H1 (cell line): ENCODE measurements at regions not wholly inside any gene's neighbourhood (a gene's known extent, or its start where the extent isn't known, plus 50 kb on each side); places are given as distances from the start of the nearest gene placed in this dataset.

Experiments
- CTCF ChIA-PET: fragments of 300-600 bp; sonication (Branson Sonifier 250); formaldehyde crosslinking; loops from one replicate; lab custom pipeline; 2021; ENCODE audit not compliant: partially characterized antibody; lab: Charles Lee
- POLR2A ChIA-PET: fragments of 300-600 bp; sonication (Branson Sonifier 250); formaldehyde crosslinking; loops from one replicate; lab custom pipeline; 2021; ENCODE audit warnings: inconsistent platforms; ENCODE audit not compliant: partially characterized antibody; lab: Charles Lee
- DNase-seq, 2 experiments: peaks; one replicate each; pipeline versions ENCODE4 v3.0.0 to v3.0.0-alpha.2; 2010 to 2022; ENCODE audit warnings: low spot score in 2 of 2, low read depth in 1 of 2, mixed read lengths in 1 of 2
- FAIRE-seq: peaks from 2 replicates; lab custom pipeline; 2011; peaks lifted over from hg19 to GRCh38; lab: Jason Lieb, UNC
- H2AFZ ChIP-seq: 2 replicates; pipeline ENCODE4 v1.8.1; 2012; ENCODE audit warnings: low read length, inconsistent platforms
- H2AK5ac ChIP-seq: 2 replicates; pipeline ENCODE4 v1.6.1; 2013; ENCODE audit warnings: low read depth, low read length
- H2BK120ac ChIP-seq: replicated peaks from 2 replicates; pipeline ENCODE3; 2013; ENCODE audit warnings: low read depth, low read length, inconsistent platforms
- H2BK12ac ChIP-seq: 2 replicates; pipeline ENCODE4 v1.6.1; 2013; ENCODE audit warnings: low read depth, low read length
- H2BK15ac ChIP-seq: 2 replicates; pipeline ENCODE4 v1.6.1; 2013; ENCODE audit warnings: low read length
- H2BK20ac ChIP-seq: 2 replicates; pipeline ENCODE4 v1.6.1; 2013; ENCODE audit warnings: low read length
- H2BK5ac ChIP-seq: 2 replicates; pipeline ENCODE4 v1.6.1; 2013; ENCODE audit warnings: low read depth, low read length
- H3K14ac ChIP-seq: 2 replicates; pipeline ENCODE4 v1.6.1; 2013; ENCODE audit warnings: inconsistent platforms; ENCODE audit not compliant: insufficient read length
- H3K18ac ChIP-seq: 2 replicates; pipeline ENCODE4 v1.6.1; 2013; ENCODE audit warnings: low read length; ENCODE audit errors: extremely low read depth
- H3K23ac ChIP-seq: 2 replicates; pipeline ENCODE4 v1.6.1; 2013; ENCODE audit warnings: inconsistent platforms; ENCODE audit not compliant: insufficient read length
- H3K23me2 ChIP-seq: 2 replicates; pipeline ENCODE4 v1.6.1; 2013; ENCODE audit warnings: low read depth, low read length
- H3K27ac ChIP-seq: 2 replicates; pipeline ENCODE4 v1.6.1; 2011; ENCODE audit warnings: low read depth, low read length, inconsistent platforms
- H3K27me3 ChIP-seq, 4 experiments: replicated peaks in 1 of 4; 1 replicate in 1 of 4; 2 replicates in 3 of 4; pipeline versions ENCODE4 v1.6.1 to v1.8.1; 2011 to 2013; ENCODE audit warnings: low read length in 3 of 4, mild to moderate bottlenecking in 3 of 4, inconsistent platforms in 2 of 4, mixed read lengths in 2 of 4, moderate library complexity in 1 of 4; ENCODE audit not compliant: control insufficient read depth in 3 of 4, insufficient read depth in 3 of 4; ENCODE audit errors: extremely low read depth in 1 of 4
- H3K36me3 ChIP-seq, 4 experiments: 2 replicates each; pipeline versions ENCODE4 v1.6.1 to v1.8.1; 2011 to 2013; ENCODE audit warnings: mild to moderate bottlenecking in 4 of 4, low read length in 3 of 4, moderate library complexity in 2 of 4, control low read depth in 1 of 4, inconsistent platforms in 1 of 4; ENCODE audit not compliant: insufficient read depth in 4 of 4, control insufficient read depth in 2 of 4
- H3K4ac ChIP-seq: replicated peaks from 2 replicates; pipeline ENCODE3; 2013; ENCODE audit warnings: low read length, low read depth, mixed read lengths, inconsistent platforms; ENCODE audit not compliant: insufficient read length
- H3K4me1 ChIP-seq, 4 experiments: replicated peaks in 1 of 4; 1 replicate in 1 of 4; 2 replicates in 3 of 4; pipeline versions ENCODE4 v1.6.1 to v1.8.1; 2011 to 2013; ENCODE audit warnings: low read length in 3 of 4, inconsistent platforms in 2 of 4, mixed read lengths in 1 of 4; ENCODE audit not compliant: insufficient read depth in 4 of 4, control insufficient read depth in 3 of 4
- H3K4me2 ChIP-seq, 2 experiments: 2 replicates each; pipeline versions ENCODE4 v1.6.1 to v1.8.1; 2011 to 2013; ENCODE audit warnings: low read depth in 2 of 2, low read length in 2 of 2, control low read depth in 1 of 2, inconsistent platforms in 1 of 2, mild to moderate bottlenecking in 1 of 2; ENCODE audit not compliant: insufficient read depth in 1 of 2
- H3K4me3 ChIP-seq, 4 experiments: fragments of 200-600, 300-600 bp in 1 of 4; sonication (generic), shearing (Covaris generic), sonication (Bioruptor Twin) in 1 of 4; 2 replicates each; pipeline versions ENCODE4 v1.5.1 to v1.8.1; 2011 to 2016; ENCODE audit warnings: low read length in 4 of 4, low read depth in 3 of 4, control low read depth in 2 of 4, inconsistent platforms in 2 of 4, mild to moderate bottlenecking in 2 of 4, mixed read lengths in 1 of 4, moderate library complexity in 1 of 4; ENCODE audit not compliant: insufficient read depth in 2 of 4; ENCODE audit errors: extremely low read depth in 1 of 4
- H3K56ac ChIP-seq: replicated peaks from 2 replicates; pipeline ENCODE3; 2013; ENCODE audit warnings: low read depth, mild to moderate bottlenecking, mixed read lengths, low read length, inconsistent platforms; ENCODE audit not compliant: insufficient read length
- H3K79me1 ChIP-seq: 2 replicates; pipeline ENCODE4 v1.6.1; 2013; ENCODE audit warnings: low read depth, low read length, control low read depth
- H3K79me2 ChIP-seq, 2 experiments: 2 replicates each; pipeline versions ENCODE4 v1.6.1 to v1.8.1; 2012 to 2013; ENCODE audit warnings: low read length in 2 of 2, mild to moderate bottlenecking in 2 of 2, inconsistent platforms in 1 of 2; ENCODE audit not compliant: insufficient read depth in 2 of 2, control insufficient read depth in 1 of 2
- H3K9ac ChIP-seq, 4 experiments: replicated peaks in 1 of 4; 1 replicate in 1 of 4; 2 replicates in 3 of 4; pipeline versions ENCODE4 v1.6.1 to v1.8.1; 2011 to 2013; ENCODE audit warnings: low read depth in 3 of 4, low read length in 3 of 4, control low read depth in 2 of 4, mild to moderate bottlenecking in 2 of 4, moderate library complexity in 2 of 4, inconsistent platforms in 1 of 4; ENCODE audit errors: extremely low read depth in 1 of 4
- H3K9me3 ChIP-seq, 2 experiments: 2 replicates each; pipeline versions ENCODE4 v1.6.1 to v1.8.1; 2012 to 2013; ENCODE audit warnings: mild to moderate bottlenecking in 2 of 2, moderate library complexity in 2 of 2, control low read depth in 1 of 2, inconsistent platforms in 1 of 2, low read depth in 1 of 2, low read length in 1 of 2, mixed read lengths in 1 of 2; ENCODE audit not compliant: insufficient read depth in 2 of 2
- H4K20me1 ChIP-seq, 2 experiments: replicated peaks in 1 of 2; 2 replicates each; pipeline versions ENCODE3 to v1.8.1; 2011 to 2013; ENCODE audit warnings: inconsistent platforms in 2 of 2, low read length in 2 of 2, mild to moderate bottlenecking in 1 of 2; ENCODE audit not compliant: insufficient read depth in 2 of 2, control insufficient read depth in 1 of 2
- H4K5ac ChIP-seq: 2 replicates; pipeline ENCODE4 v1.6.1; 2013; ENCODE audit warnings: low read length, low read depth, mixed read lengths, inconsistent platforms; ENCODE audit not compliant: insufficient read length
- H4K8ac ChIP-seq: 2 replicates; pipeline ENCODE4 v1.8.0; 2013; ENCODE audit warnings: mild to moderate bottlenecking, moderate library complexity, low read length, inconsistent platforms; ENCODE audit not compliant: insufficient read depth; ENCODE audit errors: extremely low read depth
- H4K91ac ChIP-seq: replicated peaks from 2 replicates; pipeline ENCODE3; 2013; ENCODE audit warnings: low read length, mixed read lengths, inconsistent platforms; ENCODE audit not compliant: insufficient read length
- EGR1 ChIP-seq: IDR thresholded peaks from 2 replicates; pipeline ENCODE4 v1.6.1; 2011; ENCODE audit warnings: low read depth, low read length, borderline replicate concordance
- GABPA ChIP-seq: IDR thresholded peaks from 2 replicates; pipeline ENCODE4 v1.6.1; 2011; ENCODE audit warnings: mild to moderate bottlenecking, low read length, moderate library complexity, borderline replicate concordance; ENCODE audit not compliant: insufficient read depth
- USF2 ChIP-seq: IDR thresholded peaks from 2 replicates; pipeline ENCODE4 v1.6.1; 2011; ENCODE audit warnings: low read length, improper control_type of control experiment
- WGBS, 2 experiments: shearing (Covaris generic) in 1 of 2; methylation state at CpG; one replicate each; pipeline versions ENCODE4 v1.1.6 to v1.1.7; 2013 to 2015; ENCODE audit warnings: low lambda C conversion rate in 2 of 2, mixed read lengths in 2 of 2, inconsistent platforms in 1 of 2, low coverage in 1 of 2, missing lambda C conversion rate in 1 of 2; ENCODE audit not compliant: insufficient replicate concordance in 2 of 2, insufficient coverage in 1 of 2, insufficient read length in 1 of 2; ENCODE audit errors: extremely low coverage in 1 of 2, missing lambda C conversion rate in 1 of 2; 5-methylcytosine and 5-hydroxymethylcytosine counted together

GRCh38 chr2:129915303-129915840 lies 64.1 kb upstream of the RAB6C start:
- Histone ChIP-seq H3K18ac (no peak overlapping the region), H2AK5ac (no peak overlapping the region), H2BK5ac (no peak overlapping the region), H3K4me3 (no peak overlapping the region), H3K4me1 (peaks cover 0 to 3% (median under 1%) of the 10 kb centered on the region in 4 experiments; a peak in 2 of 7 replicates), H3K27me3 (no peaks in the 10 kb centered on the region), H2BK120ac (no peak overlapping the region), H3K36me3 (no peaks in the 10 kb centered on the region), H3K79me2 (no peaks in the 10 kb centered on the region), H3K4me2 (no peak overlapping the region), H2AFZ (no peak overlapping the region), H3K23me2 (no peaks in the 10 kb centered on the region), H3K9me3 (no peaks in the 10 kb centered on the region), H3K23ac (no peak overlapping the region), H3K79me1 (no peaks in the 10 kb centered on the region), H4K91ac (no peak overlapping the region), H2BK20ac (no peak overlapping the region), H3K27ac (no peak overlapping the region), H2BK12ac (no peak overlapping the region), H3K9ac (no peak overlapping the region), H3K4ac (no peak overlapping the region), H3K56ac (no peak overlapping the region), H4K5ac (no peak overlapping the region), H4K8ac (no peak overlapping the region), H4K20me1 (peaks cover 0 to 5% of the 10 kb centered on the region in 2 experiments), H3K14ac (no peak overlapping the region), H2BK15ac (no peak overlapping the region)
- WGBS, 2 experiments: 74% methylated on average over 3 of the region's 3 CpGs; no CpG with 5 or more reads in 1 of the 2 experiments
- FAIRE-seq (no peak), DNase-seq (peak in 1 of 2 experiments; percentile 26)
- POLR2A ChIA-PET: no interaction called here
- CTCF ChIA-PET: interaction anchor here (1.2 kb wide), 1 partner anchor 65 kb away, joined by 3 read pairs; no protein-coding TSS in a partner anchor
- TF ChIP-seq EGR1 (no peak), USF2 (no peak), GABPA (no peak)
